Stimulated activated naive CD4-positive, alpha-beta T cell (primary cell): ENCODE measurements at regions not wholly inside any gene's neighbourhood (a gene's known extent, or its start where the extent isn't known, plus 50 kb on each side); places are given as distances from the start of the nearest gene placed in this dataset.
"Not testable (repeated sequence)": the region's sequence is repeated elsewhere in the genome, so short reads cannot be mapped to it uniquely, and the experiment has no call there.

Experiments
- DNase-seq, 6 experiments: peaks; one replicate each; lab custom pipeline; 2025; lab: John Stamatoyannopoulos, UW

DNA sequence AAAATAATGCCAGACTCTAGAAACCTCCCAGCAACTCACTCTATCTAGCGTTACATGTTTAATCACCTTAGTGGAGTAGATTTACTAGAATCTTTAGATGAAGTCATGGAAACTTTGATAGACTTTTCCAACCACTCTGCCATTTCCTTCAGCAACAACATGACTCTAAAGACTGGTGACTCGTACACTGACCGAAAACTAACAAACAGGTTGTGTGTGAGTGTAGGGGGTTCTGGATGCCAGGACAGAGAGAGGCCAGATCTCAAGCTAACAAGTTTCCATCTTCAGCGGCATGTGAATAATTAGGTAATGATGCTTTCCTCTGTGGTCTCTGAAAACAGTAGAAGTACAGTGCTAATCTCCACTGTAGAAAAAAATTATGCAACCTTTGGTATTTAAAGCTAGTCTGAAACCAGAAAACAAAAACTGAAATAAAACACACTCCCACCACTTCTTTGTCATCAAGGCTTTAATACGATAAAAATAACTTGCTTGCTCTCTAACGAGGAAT, 286.4 kb downstream of the PRDM5 start:
- no peak for DNase-seq

DNA sequence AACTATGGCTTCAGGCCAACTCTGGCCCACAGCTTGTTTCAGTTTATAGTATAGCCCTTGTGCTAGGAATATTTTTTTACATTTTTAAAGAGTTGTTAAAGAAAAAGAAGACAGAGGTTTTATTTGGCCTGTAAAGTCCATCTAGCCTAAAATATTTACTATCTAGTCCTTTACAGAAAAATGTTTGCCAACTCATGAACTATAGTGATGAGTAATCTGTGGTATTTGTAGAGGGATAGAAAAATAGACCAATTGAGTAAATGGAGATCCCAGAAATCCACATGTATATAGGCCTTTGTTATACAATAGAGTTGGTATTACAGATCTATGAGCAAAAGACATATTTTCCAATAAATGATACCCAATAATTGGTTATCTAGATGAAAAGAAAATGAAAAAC, 288.7 kb downstream of the PRDM5 start:
- no peak for DNase-seq

DNA sequence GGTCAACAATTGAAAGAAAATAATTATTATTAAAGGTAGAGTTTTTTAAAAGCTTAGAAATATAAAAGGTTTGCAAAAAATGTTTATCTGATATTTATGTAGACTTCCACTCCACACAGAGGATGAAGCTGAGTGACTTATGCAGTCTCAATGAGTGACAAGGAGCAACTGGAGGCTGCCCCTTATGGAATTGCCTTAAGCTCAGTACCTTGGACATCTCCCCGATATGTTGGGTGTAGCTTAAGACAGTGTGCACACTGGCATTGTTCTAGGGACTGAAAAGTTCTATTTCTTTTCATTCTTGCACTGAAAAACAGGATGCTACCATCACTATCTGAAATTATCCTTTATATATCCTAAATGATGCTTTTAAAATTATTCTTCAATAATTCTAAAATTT, 292.1 kb downstream of the PRDM5 start:
- DNase-seq: no peak

- no peak for DNase-seq
These were observed 292.9 kb downstream of the PRDM5 start for GRCh38 chr4:120629546-120630108.

- DNase-seq: no peak
These were observed 299.9 kb downstream of the PRDM5 start for GRCh38 chr4:120622601-120623000.

DNA sequence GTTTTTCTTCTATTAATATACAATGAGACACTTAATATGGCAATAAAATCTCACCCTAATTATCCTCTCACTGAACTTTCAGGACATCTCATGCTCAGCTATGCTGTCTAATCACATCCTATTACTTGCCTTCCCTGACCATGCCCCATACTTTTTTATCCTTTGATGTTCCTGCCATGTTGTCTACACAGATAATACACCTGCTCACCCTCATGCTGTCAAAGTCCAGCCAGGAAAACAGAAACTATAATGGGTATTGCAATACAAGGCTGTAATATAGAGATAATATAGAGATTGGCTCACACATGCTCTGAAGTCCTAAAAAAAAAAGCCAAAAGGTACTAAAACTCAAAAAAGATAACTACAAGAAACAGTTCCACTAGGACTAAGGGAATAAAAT, 305.4 kb downstream of the PRDM5 start:
- DNase-seq: no peak

GRCh38 chr4:120616041-120616440, 306.5 kb downstream of the PRDM5 start:
- no peak for DNase-seq

DNA sequence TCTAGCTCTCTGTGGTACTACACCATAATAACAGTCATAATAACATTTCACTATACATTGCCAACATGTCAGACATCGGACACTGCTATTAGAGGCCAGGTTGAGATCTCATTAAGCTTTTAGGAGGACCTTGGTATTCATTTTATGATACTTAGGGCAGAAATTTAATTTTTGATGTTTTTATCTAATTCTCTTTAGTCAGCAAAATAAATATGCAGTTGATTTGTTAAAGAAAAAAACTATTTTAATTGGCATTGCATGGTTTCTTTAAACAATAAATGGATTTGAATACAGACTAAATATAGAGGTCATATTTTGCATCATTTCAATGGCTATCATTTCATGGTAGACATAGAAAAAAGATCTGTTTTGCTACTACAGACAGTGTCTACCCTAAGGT, 308.7 kb downstream of the PRDM5 start:
- DNase-seq: no peak

- no peak for DNase-seq
These were observed 311.4 kb downstream of the PRDM5 start for GRCh38 chr4:120611092-120611491.

DNA sequence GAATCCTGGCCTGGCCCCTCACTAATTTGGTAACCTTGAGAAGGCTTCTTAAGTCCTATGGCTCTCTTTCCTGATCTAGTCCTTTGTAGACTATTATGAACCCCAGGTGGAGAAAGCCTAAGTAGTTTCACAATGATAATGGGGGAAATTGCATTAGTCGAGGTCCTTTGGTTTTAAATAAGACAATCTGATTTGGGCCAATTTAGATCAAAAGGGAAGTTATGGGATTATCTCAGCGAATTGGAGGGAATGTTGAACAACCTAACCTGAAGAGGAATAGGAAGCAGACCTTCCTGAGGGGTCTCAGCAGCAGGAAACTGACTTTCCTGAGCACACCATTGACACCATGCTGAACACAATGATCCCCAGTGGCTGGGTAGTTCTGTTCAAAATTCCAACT, 331.5 kb downstream of the PRDM5 start:
- DNase-seq: no peak

- DNase-seq: no peak
These were observed 332.7 kb downstream of the PRDM5 start for GRCh38 chr4:120589787-120590186.

DNA sequence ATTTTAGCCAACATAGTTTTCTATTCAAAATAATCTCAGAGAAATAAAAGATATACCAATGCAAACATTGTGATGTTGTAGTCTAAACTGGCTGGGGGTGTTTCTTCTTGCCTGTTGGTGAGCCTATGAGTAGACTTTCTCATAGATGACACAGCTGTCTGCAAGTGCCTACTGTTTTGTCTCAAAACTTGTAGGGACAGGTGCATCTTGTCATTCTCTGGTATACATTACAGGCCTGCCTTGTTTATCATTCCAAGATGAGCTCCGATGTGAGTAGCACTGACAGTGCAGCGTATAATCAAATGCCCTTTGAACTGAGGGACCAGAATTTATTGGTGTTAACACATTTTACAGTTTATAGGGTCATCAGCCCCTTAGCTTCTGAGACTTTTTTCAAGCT, 353.8 kb downstream of the PRDM5 start:
- DNase-seq: no peak

DNA sequence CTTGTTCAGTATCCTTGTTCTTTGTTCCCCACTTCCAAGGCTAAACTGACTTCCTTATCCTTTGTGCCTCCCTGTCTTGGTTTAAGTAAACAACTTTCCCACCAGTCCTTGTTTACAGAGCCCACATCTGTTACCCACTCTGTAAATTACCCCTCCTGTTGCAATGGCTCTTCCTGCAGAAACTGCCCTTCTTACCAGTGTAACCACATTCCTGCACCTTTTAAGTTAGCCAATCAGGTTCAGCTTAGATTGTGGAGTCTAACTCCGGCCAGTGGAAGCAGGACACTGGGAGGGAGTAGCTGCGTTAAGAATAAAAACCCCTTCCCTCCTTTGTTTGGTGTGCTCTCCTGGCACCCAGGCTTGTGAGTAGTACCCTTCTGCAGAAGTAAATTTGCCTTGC, 360.9 kb downstream of the PRDM5 start:
- DNase-seq: no peak

DNA sequence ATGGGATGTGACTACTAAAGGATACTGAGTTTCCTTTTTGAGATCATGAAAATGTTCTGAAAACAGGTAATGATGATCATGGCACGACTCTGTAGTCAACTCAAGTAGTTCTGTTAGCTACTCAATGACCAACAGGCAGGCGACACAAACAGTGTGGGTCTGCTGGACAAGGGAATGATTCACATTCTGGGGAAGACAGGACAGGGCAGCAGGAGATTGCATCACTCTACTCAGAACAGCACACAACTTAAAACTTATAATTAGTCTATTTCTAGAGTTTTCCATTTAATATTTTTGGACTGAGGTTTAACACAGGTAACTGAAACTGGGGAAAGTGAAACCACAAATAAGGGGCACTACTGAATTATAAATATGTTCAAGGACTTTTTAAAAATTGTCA, 365.2 kb downstream of the PRDM5 start:
- DNase-seq: no peak

- no peak for DNase-seq
These were observed 367.5 kb downstream of the PRDM5 start for GRCh38 chr4:120555058-120555457.

- DNase-seq: no peak
These were observed 368.4 kb downstream of the PRDM5 start for GRCh38 chr4:120554086-120554485.

DNA sequence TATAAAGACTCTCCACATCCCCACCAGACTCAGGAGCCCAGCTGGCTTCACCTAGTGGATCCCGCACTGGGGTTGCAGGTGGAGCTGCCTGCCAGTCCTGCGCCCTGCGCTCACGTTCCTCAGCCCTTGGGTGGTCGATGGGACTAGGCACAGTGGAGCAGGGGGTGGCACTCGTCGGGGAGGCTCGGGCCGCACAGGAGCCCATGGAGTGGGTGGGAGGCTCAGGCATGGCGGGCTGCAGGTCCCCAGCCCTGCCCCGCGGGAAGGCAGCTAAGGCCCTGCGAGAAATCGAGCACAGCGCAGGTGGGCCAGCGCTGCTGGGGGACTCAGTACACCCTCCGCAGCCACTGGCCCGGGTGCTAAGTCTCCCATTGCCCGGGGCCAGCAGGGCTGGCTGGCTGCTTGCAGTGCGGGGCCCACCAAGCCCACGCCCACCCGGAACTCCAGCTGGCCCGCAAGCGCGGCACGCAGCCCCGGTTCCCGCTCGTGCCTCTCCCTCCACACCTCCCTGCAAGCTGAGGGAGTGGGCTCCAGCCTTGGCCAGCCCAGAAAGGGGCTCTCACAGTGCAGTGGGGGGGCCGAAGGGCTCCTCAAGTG, 371.8 kb downstream of the PRDM5 start:
- not testable (repeated sequence) for DNase-seq

DNA sequence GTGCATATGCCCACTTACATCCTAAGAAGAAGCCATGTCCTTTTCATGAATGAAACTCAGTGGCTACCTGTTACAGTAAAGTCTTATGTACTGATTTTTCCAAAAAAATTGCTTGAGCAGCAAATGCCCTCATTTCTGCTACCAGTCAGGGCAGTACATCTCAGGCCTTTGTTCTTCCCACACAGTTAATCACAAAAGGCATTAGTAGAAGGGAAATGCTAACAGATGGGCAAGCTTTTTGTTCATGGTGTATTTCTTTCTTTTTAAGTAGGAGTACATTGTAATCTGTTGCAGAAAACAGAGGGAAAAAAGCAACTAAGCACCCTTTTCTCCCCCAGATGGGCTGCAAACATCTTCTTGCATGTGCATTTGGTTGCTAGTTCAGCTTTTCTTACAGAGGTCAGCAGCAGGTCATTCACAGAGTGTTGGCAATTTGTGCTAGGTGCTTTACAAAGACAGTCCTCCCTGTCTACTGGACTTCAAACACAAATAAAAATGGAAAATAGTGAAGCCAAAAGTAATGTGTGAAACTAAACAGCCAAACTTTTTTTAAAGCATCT, 373.4 kb downstream of the PRDM5 start:
- DNase-seq: no peak

DNA sequence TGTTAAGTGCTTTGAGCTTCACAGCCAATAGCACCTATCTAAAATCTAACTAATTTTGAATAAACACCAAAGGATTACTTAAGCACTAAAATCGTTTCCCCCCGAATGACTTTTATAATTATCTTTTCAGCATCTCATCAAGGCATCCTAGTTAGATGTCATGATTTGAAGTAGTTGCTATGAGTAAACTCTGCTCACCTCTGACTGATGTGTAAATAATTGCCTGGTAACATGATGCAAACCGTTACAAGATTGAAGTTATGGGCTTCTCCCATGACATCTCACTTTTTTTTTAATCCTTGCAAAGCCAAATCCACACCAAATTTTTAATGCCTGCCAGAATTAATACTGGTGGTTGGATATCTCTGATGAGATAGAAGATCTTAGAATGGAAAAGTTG, 377.1 kb downstream of the PRDM5 start:
- no peak for DNase-seq

GRCh38 chr4:120544838-120545237, 377.7 kb downstream of the PRDM5 start:
- DNase-seq: no peak

DNA sequence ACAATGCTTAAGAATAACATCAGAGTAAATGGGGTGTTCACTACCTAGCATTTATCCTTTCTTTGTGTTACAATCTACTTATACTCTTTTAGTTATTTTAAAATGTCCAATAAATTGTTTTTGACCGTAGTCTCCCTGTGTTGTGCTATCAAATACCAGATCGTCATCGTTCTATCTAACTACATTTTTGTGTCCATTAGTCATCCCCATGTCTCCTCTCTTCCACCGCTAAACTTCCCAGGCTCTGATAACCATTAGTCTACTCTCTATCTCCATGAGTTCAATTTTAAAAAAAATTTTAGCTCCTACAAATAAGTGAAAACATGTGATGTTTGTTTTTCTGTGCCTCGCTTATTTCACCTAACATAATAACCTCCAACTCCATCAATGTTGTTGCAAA, 381.9 kb downstream of the PRDM5 start:
- no peak for DNase-seq

DNA sequence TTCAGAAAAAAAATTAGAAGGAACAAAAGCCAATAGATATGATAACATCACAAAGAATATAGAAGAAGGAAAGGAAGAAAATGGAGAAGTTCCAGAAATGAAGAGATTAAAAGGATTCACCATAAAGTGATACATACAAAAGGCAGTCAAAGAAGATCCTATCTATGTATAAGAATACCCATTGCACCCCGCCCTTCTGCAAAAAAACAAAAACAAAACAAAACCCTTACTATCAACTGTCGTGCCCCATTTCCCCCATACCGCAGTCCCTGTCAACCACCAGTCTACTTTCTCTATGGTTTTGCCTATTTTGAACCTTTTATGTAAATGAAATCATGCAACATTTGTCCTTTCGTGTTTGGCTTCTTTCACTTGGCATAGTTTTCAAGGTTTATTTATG, 385.6 kb downstream of the PRDM5 start:
- no peak for DNase-seq

DNA sequence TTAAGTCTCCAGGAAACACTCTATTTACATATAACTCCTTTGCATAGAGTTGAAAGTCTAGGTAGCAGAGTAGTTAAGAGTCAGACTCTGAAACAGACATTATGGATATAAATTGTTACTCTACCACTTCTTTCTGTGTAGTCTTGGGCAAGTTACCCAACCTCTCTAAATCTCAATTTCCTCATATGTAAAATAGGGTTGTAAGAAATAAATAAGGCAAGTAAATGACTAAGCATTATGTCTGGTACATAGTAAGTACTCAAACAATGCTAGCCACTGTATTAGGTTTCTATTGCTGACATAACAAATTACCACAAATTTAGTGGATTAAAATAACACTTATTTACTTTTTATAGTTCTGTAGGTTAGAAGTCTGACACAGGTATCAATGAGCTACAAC, 394.1 kb downstream of the PRDM5 start:
- DNase-seq: no peak

DNA sequence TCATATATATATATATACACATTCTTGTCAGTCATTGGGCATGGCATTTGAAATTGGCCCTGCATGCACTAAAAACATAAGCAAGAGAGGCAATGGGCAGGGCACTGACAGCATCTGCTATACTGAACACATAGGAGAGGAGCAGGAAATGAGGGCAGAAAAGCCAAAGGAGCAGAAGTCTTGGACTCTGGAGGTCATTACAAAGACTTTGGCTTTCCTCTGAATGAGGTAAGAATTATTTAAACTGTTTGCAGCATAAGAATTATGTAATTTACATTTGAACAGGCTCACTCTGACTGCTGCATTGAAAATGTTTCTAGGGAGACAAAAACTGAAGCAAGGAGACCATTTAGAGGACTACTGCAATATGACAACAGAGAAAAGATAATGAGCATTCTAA, 396.5 kb downstream of the PRDM5 start:
- no peak for DNase-seq
